SU-DHL-6 (cell line): ENCODE measurements at regions not wholly inside any gene's neighbourhood (a gene's known extent, or its start where the extent isn't known, plus 50 kb on each side); places are given as distances from the start of the nearest gene placed in this dataset.

Source experiments
- H2AFZ ChIP-seq: fragments of 200-600 bp; sonication (generic); 2 replicates; pipeline ENCODE4 v1.6.1; 2014; ENCODE audit warnings: low read depth, mild to moderate bottlenecking, moderate library complexity, mixed read lengths, antibody characterized with exemption, low read length; ENCODE audit not compliant: severe bottlenecking
- H3F3A ChIP-seq: fragments of 200-600 bp; shearing (Covaris generic); 2 replicates; pipeline ENCODE4 v1.6.0; 2016; ENCODE audit warnings: antibody characterized with exemption, mild to moderate bottlenecking; ENCODE audit not compliant: insufficient read depth
- H3K27ac ChIP-seq: fragments of 200-600 bp; sonication (generic); 2 replicates; pipeline ENCODE4 v1.5.1; 2016; ENCODE audit warnings: low read depth, mild to moderate bottlenecking, low read length, moderate library complexity, mixed read lengths
- H3K27me3 ChIP-seq: fragments of 200-600 bp; sonication (generic), shearing (Covaris generic); 2 replicates; pipeline ENCODE4 v1.6.0; 2014; ENCODE audit warnings: mild to moderate bottlenecking, low read length
- H3K36me3 ChIP-seq: fragments of 200-600 bp; sonication (generic); 2 replicates; pipeline ENCODE4 v1.6.1; 2014; ENCODE audit warnings: mild to moderate bottlenecking, low read length, mixed read lengths
- H3K4me2 ChIP-seq: fragments of 300-600, 200-600 bp; shearing (Covaris generic), sonication (generic); 2 replicates; pipeline ENCODE4 v1.6.0; 2014; ENCODE audit warnings: low read length, low read depth, mild to moderate bottlenecking; ENCODE audit not compliant: poor library complexity, severe bottlenecking
- H3K4me3 ChIP-seq: fragments of 200-600 bp; sonication (generic); 2 replicates; pipeline ENCODE4 v1.5.1; 2014; ENCODE audit warnings: antibody characterized with exemption, low read length, mild to moderate bottlenecking, mixed read lengths; ENCODE audit not compliant: insufficient read depth, poor library complexity, severe bottlenecking
- H3K79me2 ChIP-seq: fragments of 200-600 bp; sonication (generic); 2 replicates; pipeline ENCODE4 v1.6.1; 2014; ENCODE audit warnings: mild to moderate bottlenecking, low read length, moderate library complexity; ENCODE audit not compliant: insufficient read depth
- H3K9ac ChIP-seq: fragments of 200-600 bp; sonication (generic); 2 replicates; pipeline ENCODE4 v1.7.0; 2014; ENCODE audit warnings: mild to moderate bottlenecking, low read length
- H3K9me2 ChIP-seq: fragments of 200-600 bp; sonication (generic); replicated peaks from 2 replicates; pipeline ENCODE4 v1.6.1; 2014; ENCODE audit warnings: low read length; ENCODE audit not compliant: insufficient read depth
- H3K9me3 ChIP-seq: fragments of 200-600 bp; sonication (generic); 2 replicates; pipeline ENCODE4 v1.6.1; 2014; ENCODE audit warnings: low read length, mixed read lengths; ENCODE audit not compliant: insufficient read depth
- H4K20me1 ChIP-seq: fragments of 200-600 bp; sonication (generic); 2 replicates; pipeline ENCODE4 v1.6.1; 2014; ENCODE audit warnings: low read depth, mild to moderate bottlenecking, antibody characterized with exemption, low read length, moderate library complexity, mixed read lengths
- CTCF ChIP-seq: fragments of 200-600 bp; sonication (generic); IDR thresholded peaks from one replicate; pipeline ENCODE4 v1.5.1; 2017; ENCODE audit warnings: antibody characterized with exemption, mild to moderate bottlenecking, low read length, moderate library complexity; ENCODE audit not compliant: insufficient read depth, poor library complexity, severe bottlenecking
- EZH2phosphoT487 ChIP-seq: fragments of 200-600 bp; sonication (generic), shearing (Covaris generic); conservative IDR thresholded peaks from 2 replicates; pipeline ENCODE4 v1.6.1; 2018; ENCODE audit warnings: mild to moderate bottlenecking, antibody characterized with exemption, low read length, moderate library complexity, mixed read lengths

DNA sequence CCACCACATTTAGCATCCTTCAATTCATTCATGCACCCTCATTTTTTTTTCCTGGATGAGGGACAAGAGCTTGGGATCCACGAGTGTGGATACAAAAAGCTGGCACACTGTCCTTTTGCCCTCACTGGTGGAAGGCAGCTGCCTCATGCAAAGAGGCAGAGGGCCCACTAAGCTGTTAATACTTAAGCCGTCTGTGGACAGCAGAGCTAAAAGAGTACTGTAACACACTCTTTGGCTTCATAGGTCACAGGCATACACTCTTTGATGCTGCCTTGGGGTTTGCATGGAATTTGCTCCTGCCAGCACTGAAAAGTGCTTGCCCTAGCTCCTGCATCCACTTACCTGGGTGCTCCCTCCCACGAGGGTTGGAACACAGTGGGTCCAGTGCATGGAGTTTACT is 978.4 kb upstream of the SPRY2 start:
- H2AFZ ChIP-seq, result no peak overlapping the region
- H3K27ac ChIP-seq, result no peak overlapping the region
- no peak overlapping the region for H3K4me2 ChIP-seq
- no peaks in the 10 kb centered on the region for H3K27me3 ChIP-seq
- no peaks in the 10 kb centered on the region for H4K20me1 ChIP-seq
- no peaks in the 10 kb centered on the region for H3K9me2 ChIP-seq
- H3F3A ChIP-seq, result no peaks in the 10 kb centered on the region
- TF ChIP-seq CTCF (no peak), EZH2phosphoT487 (no peak)
- no peaks in the 10 kb centered on the region for H3K9me3 ChIP-seq
- H3K36me3 ChIP-seq, result no peaks in the 10 kb centered on the region
- no peaks in the 10 kb centered on the region for H3K79me2 ChIP-seq
- H3K9ac ChIP-seq, result no peak overlapping the region
- no peak overlapping the region for H3K4me3 ChIP-seq

GRCh38 chr13:81318231-81319019 is 977.5 kb upstream of the SPRY2 start:
- Histone ChIP-seq H3K27ac (no peak overlapping the region), H3K27me3 (no peaks in the 10 kb centered on the region), H3K4me3 (no peak overlapping the region), H3K9me2 (no peaks in the 10 kb centered on the region), H3K4me2 (no peak overlapping the region), H2AFZ (no peak overlapping the region), H3F3A (no peaks in the 10 kb centered on the region), H3K9ac (no peak overlapping the region), H3K79me2 (no peaks in the 10 kb centered on the region), H4K20me1 (no peaks in the 10 kb centered on the region), H3K9me3 (no peaks in the 10 kb centered on the region), H3K36me3 (no peaks in the 10 kb centered on the region)
- TF ChIP-seq CTCF (no peak), EZH2phosphoT487 (no peak)

- H4K20me1 ChIP-seq, result no peaks in the 10 kb centered on the region
Measured at GRCh38 chr13:81314461-81314860, 973.5 kb upstream of the SPRY2 start.

More at GRCh38 chr13:81314461-81314860, 973.5 kb upstream of the SPRY2 start:
- H3K4me2 ChIP-seq, result no peak overlapping the region
- no peak overlapping the region for H3K4me3 ChIP-seq
- H2AFZ ChIP-seq, result no peak overlapping the region
- no peak overlapping the region for H3K27ac ChIP-seq
- no peaks in the 10 kb centered on the region for H3K36me3 ChIP-seq
- H3F3A ChIP-seq, result no peaks in the 10 kb centered on the region
- no peaks in the 10 kb centered on the region for H3K79me2 ChIP-seq
- H3K9me2 ChIP-seq, result no peaks in the 10 kb centered on the region
- H3K9me3 ChIP-seq, result no peaks in the 10 kb centered on the region
- H3K27me3 ChIP-seq, result no peaks in the 10 kb centered on the region
- H3K9ac ChIP-seq, result no peak overlapping the region
- no peak for TF ChIP-seq CTCF
- TF ChIP-seq EZH2phosphoT487, result no peak
